Mucosa of rectum (tissue), 2 donors: ENCODE measurements at regions not wholly inside any gene's neighbourhood (a gene's known extent, or its start where the extent isn't known, plus 50 kb on each side); places are given as distances from the start of the nearest gene placed in this dataset.

Experiments used
- H3K27ac ChIP-seq, 2 donors: one replicate each; pipeline ENCODE4 v1.7.0; 2013; ENCODE audit warnings: inconsistent platforms in 2 of 2, low read depth in 2 of 2, low read length in 2 of 2
- H3K27me3 ChIP-seq, 2 donors: one replicate each; pipeline ENCODE4 v1.7.0; 2013; ENCODE audit warnings: low read length in 2 of 2; ENCODE audit not compliant: control insufficient read depth in 2 of 2, insufficient read depth in 2 of 2
- H3K36me3 ChIP-seq, 2 donors: one replicate each; pipeline ENCODE4 v1.7.0; 2013; ENCODE audit warnings: low read length in 2 of 2; ENCODE audit not compliant: control insufficient read depth in 2 of 2, insufficient read depth in 2 of 2
- H3K4me1 ChIP-seq, 2 donors: one replicate each; pipeline ENCODE4 v1.7.0; 2013; ENCODE audit warnings: low read length in 2 of 2, mild to moderate bottlenecking in 1 of 2; ENCODE audit not compliant: control insufficient read depth in 2 of 2, insufficient read depth in 2 of 2
- H3K4me3 ChIP-seq, 2 donors: one replicate each; pipeline ENCODE4 v1.7.0; 2013; ENCODE audit warnings: low read length in 2 of 2
- H3K9ac ChIP-seq, 2 donors: one replicate each; pipeline ENCODE4 v1.7.0; 2013; ENCODE audit warnings: low read length in 2 of 2, low read depth in 1 of 2, mild to moderate bottlenecking in 1 of 2
- H3K9me3 ChIP-seq, 2 donors: one replicate each; pipeline ENCODE4 v1.7.0; 2013; ENCODE audit warnings: low read length in 2 of 2; ENCODE audit not compliant: control insufficient read depth in 2 of 2
- donor health status: healthy.
- donor health status: Normal muscosa, but diverticular disease.

- no peak overlapping the region for H3K9ac ChIP-seq
- H3K9me3 ChIP-seq: no peaks in the 10 kb centered on the region
- no peak overlapping the region for H3K27ac ChIP-seq
- no peaks in the 10 kb centered on the region for H3K4me1 ChIP-seq
- H3K27me3 ChIP-seq: no peaks in the 10 kb centered on the region
- H3K4me3 ChIP-seq: no peak overlapping the region
- H3K36me3 ChIP-seq: no peaks in the 10 kb centered on the region
These were observed 1026.0 kb downstream of the TUSC7 start for GRCh38 chr3:117735481-117736101.

- Histone ChIP-seq H3K27ac (no peak overlapping the region), H3K9ac (no peak overlapping the region), H3K9me3 (no peaks in the 10 kb centered on the region), H3K27me3 (no peaks in the 10 kb centered on the region), H3K4me1 (no peaks in the 10 kb centered on the region), H3K4me3 (no peak overlapping the region), H3K36me3 (no peaks in the 10 kb centered on the region)
These were observed 1027.3 kb downstream of the TUSC7 start for GRCh38 chr3:117736846-117737245.

- no peaks in the 10 kb centered on the region for H3K36me3 ChIP-seq
- no peak overlapping the region for H3K27ac ChIP-seq
- H3K4me3 ChIP-seq: no peak overlapping the region
- no peak overlapping the region for H3K9ac ChIP-seq
- no peaks in the 10 kb centered on the region for H3K27me3 ChIP-seq
- H3K9me3 ChIP-seq: no peaks in the 10 kb centered on the region
- H3K4me1 ChIP-seq: no peaks in the 10 kb centered on the region
These were observed 1034.4 kb downstream of the TUSC7 start for GRCh38 chr3:117743993-117744392.

GRCh38 chr3:117744935-117745334 is 1035.4 kb downstream of the TUSC7 start:
- H3K9ac ChIP-seq: no peak overlapping the region
- no peaks in the 10 kb centered on the region for H3K9me3 ChIP-seq
- H3K36me3 ChIP-seq: no peaks in the 10 kb centered on the region
- H3K4me1 ChIP-seq: no peaks in the 10 kb centered on the region
- no peaks in the 10 kb centered on the region for H3K27me3 ChIP-seq
- H3K4me3 ChIP-seq: no peak overlapping the region
- H3K27ac ChIP-seq: no peak overlapping the region

- no peaks in the 10 kb centered on the region for H3K4me1 ChIP-seq
- H3K27me3 ChIP-seq: no peaks in the 10 kb centered on the region
- no peak overlapping the region for H3K9ac ChIP-seq
- no peak overlapping the region for H3K4me3 ChIP-seq
- H3K27ac ChIP-seq: no peak overlapping the region
- no peaks in the 10 kb centered on the region for H3K36me3 ChIP-seq
- H3K9me3 ChIP-seq: no peaks in the 10 kb centered on the region
These were observed 1035.9 kb downstream of the TUSC7 start for GRCh38 chr3:117745516-117745915.

- Histone ChIP-seq H3K36me3 (no peaks in the 10 kb centered on the region), H3K4me3 (no peak overlapping the region), H3K9ac (no peak overlapping the region), H3K9me3 (no peaks in the 10 kb centered on the region), H3K27me3 (no peaks in the 10 kb centered on the region), H3K27ac (no peak overlapping the region), H3K4me1 (no peaks in the 10 kb centered on the region)
These were observed 1036.5 kb downstream of the TUSC7 start for GRCh38 chr3:117746066-117746465.

- Histone ChIP-seq H3K27me3 (no peaks in the 10 kb centered on the region), H3K9ac (no peak overlapping the region), H3K27ac (no peak overlapping the region), H3K4me1 (no peaks in the 10 kb centered on the region), H3K9me3 (no peaks in the 10 kb centered on the region), H3K4me3 (no peak overlapping the region), H3K36me3 (no peaks in the 10 kb centered on the region)
These were observed 1038.6 kb downstream of the TUSC7 start for GRCh38 chr3:117748131-117748530.

GRCh38 chr3:117750674-117751269 is 1041.2 kb downstream of the TUSC7 start:
- Histone ChIP-seq H3K9me3 (no peaks in the 10 kb centered on the region), H3K4me1 (no peaks in the 10 kb centered on the region), H3K4me3 (no peak overlapping the region), H3K27me3 (no peaks in the 10 kb centered on the region), H3K36me3 (no peaks in the 10 kb centered on the region), H3K27ac (no peak overlapping the region), H3K9ac (no peak overlapping the region)

- no peaks in the 10 kb centered on the region for H3K9me3 ChIP-seq
- no peak overlapping the region for H3K9ac ChIP-seq
- no peak overlapping the region for H3K27ac ChIP-seq
- no peaks in the 10 kb centered on the region for H3K27me3 ChIP-seq
- H3K4me1 ChIP-seq: no peaks in the 10 kb centered on the region
- no peak overlapping the region for H3K4me3 ChIP-seq
- H3K36me3 ChIP-seq: no peaks in the 10 kb centered on the region
These were observed 1042.1 kb downstream of the TUSC7 start for GRCh38 chr3:117751651-117752050.

GRCh38 chr3:117752984-117753717 is 1043.6 kb downstream of the TUSC7 start:
- H3K27ac ChIP-seq: no peak overlapping the region
- no peaks in the 10 kb centered on the region for H3K9me3 ChIP-seq
- no peaks in the 10 kb centered on the region for H3K4me1 ChIP-seq
- no peak overlapping the region for H3K9ac ChIP-seq
- no peak overlapping the region for H3K4me3 ChIP-seq
- H3K36me3 ChIP-seq: no peaks in the 10 kb centered on the region
- H3K27me3 ChIP-seq: no peaks in the 10 kb centered on the region
